GM23248 (cell line): ENCODE measurements at regions not wholly inside any gene's neighbourhood (a gene's known extent, or its start where the extent isn't known, plus 50 kb on each side); places are given as distances from the start of the nearest gene placed in this dataset.

Source experiments
- DNase-seq: peaks from one replicate; pipeline ENCODE4 v3.0.0-alpha.2; 2015
- H2AFZ ChIP-seq: fragments of 200-600 bp; sonication (generic); 2 replicates; pipeline ENCODE4 v1.6.1; 2016; ENCODE audit warnings: antibody characterized with exemption
- H3F3A ChIP-seq: fragments of 200-600 bp; sonication (generic); 2 replicates; pipeline ENCODE4 v1.6.1; 2016; ENCODE audit warnings: mild to moderate bottlenecking, antibody characterized with exemption, mixed run types; ENCODE audit not compliant: insufficient read depth
- H3K27ac ChIP-seq: fragments of 200-600 bp; sonication (generic); 2 replicates; pipeline ENCODE4 v1.5.1; 2016; ENCODE audit warnings: mild to moderate bottlenecking
- H3K27me3 ChIP-seq: fragments of 200-600 bp; sonication (generic); replicated peaks from 2 replicates; pipeline ENCODE4 v1.6.1; 2016; ENCODE audit warnings: mild to moderate bottlenecking; ENCODE audit not compliant: insufficient read depth
- H3K36me3 ChIP-seq: fragments of 200-600 bp; sonication (generic); 2 replicates; pipeline ENCODE4 v1.6.1; 2016; ENCODE audit warnings: low read depth, mild to moderate bottlenecking
- H3K4me1 ChIP-seq: fragments of 200-600 bp; sonication (generic); 2 replicates; pipeline ENCODE4 v1.6.1; 2016; ENCODE audit warnings: mild to moderate bottlenecking; ENCODE audit not compliant: insufficient read depth
- H3K4me2 ChIP-seq: fragments of 200-600 bp; sonication (generic); one replicate; pipeline ENCODE4 v1.6.1; 2016; ENCODE audit warnings: mild to moderate bottlenecking; ENCODE audit not compliant: unreplicated experiment
- H3K4me3 ChIP-seq: fragments of 200-600 bp; sonication (generic); 2 replicates; pipeline ENCODE4 v1.5.1; 2016; ENCODE audit warnings: mild to moderate bottlenecking
- H3K79me2 ChIP-seq: fragments of 200-600 bp; sonication (generic); 2 replicates; pipeline ENCODE4 v1.6.1; 2016; ENCODE audit warnings: mild to moderate bottlenecking; ENCODE audit not compliant: insufficient read depth
- H3K9ac ChIP-seq: fragments of 200-600 bp; sonication (generic); 2 replicates; pipeline ENCODE4 v1.6.1; 2016; ENCODE audit warnings: mild to moderate bottlenecking
- H3K9me2 ChIP-seq: fragments of 200-600 bp; sonication (generic); 2 replicates; pipeline ENCODE4 v1.6.1; 2016; ENCODE audit warnings: mixed run types, mild to moderate bottlenecking, moderate library complexity; ENCODE audit not compliant: insufficient read depth
- H3K9me3 ChIP-seq: fragments of 200-600 bp; sonication (generic); one replicate; pipeline ENCODE4 v1.6.1; 2017; ENCODE audit warnings: low read depth
- H4K20me1 ChIP-seq: fragments of 200-600 bp; sonication (generic); 2 replicates; pipeline ENCODE4 v1.6.0; 2016; ENCODE audit not compliant: insufficient read depth
- EZH2 ChIP-seq: fragments of 200-600 bp; sonication (generic); IDR thresholded peaks from 2 replicates; pipeline ENCODE4 v1.6.1; 2018; ENCODE audit warnings: antibody characterized with exemption, mild to moderate bottlenecking; ENCODE audit not compliant: insufficient read depth, poor library complexity, severe bottlenecking
- EZH2phosphoT487 ChIP-seq: fragments of 200-600 bp; sonication (generic); IDR thresholded peaks from 2 replicates; pipeline ENCODE4 v1.6.1; 2018; ENCODE audit warnings: antibody characterized with exemption, moderate library complexity, mild to moderate bottlenecking, low read depth; ENCODE audit not compliant: insufficient read depth
- WGBS, 2 experiments: methylation state at CpG; one replicate each; pipeline ENCODE4 v1.1.6; 2015 to 2017; ENCODE audit warnings: low lambda C conversion rate in 2 of 2, low coverage in 1 of 2; ENCODE audit errors: missing lambda C conversion rate in 2 of 2; 5-methylcytosine and 5-hydroxymethylcytosine counted together
- in situ Hi-C: fragments of 300-500 bp; cut with MboI; formaldehyde crosslinking; loops from 2 replicates; pipeline ENCODE4 v1.15.0; 2020

DNA sequence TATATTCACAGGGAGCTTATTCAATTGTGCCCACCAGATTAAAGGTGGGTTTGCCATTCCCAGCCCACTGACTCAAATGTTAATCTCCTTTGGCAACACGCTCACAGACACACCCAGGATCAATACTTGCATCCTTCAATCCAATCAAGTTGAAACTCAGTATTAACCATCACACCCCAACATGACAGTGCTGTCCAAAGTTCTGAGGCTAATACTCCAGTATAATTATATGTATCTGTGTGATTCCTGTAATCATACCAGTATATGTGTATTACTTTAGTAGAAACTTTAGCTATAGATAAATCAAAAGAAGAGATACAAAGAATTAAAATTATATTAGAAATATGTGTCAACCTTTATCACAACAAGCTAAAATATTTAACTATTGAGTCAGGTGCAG lies 1166.0 kb downstream of the ZPLD1 start:
- Histone ChIP-seq H3K9me2 (no peaks in the 10 kb centered on the region), H3K79me2 (no peaks in the 10 kb centered on the region), H3K4me1 (no peaks in the 10 kb centered on the region), H2AFZ (no peak overlapping the region), H3K9ac (no peak overlapping the region), H3K27ac (no peak overlapping the region), H3K36me3 (no peaks in the 10 kb centered on the region), H3K4me2 (no peak overlapping the region), H3F3A (no peaks in the 10 kb centered on the region), H4K20me1 (no peaks in the 10 kb centered on the region), H3K9me3 (no peaks in the 10 kb centered on the region), H3K27me3 (no peaks in the 10 kb centered on the region), H3K4me3 (no peak overlapping the region)
- 0 to 9% methylated on average over 1 of the region's 1 CpG for WGBS, 2 experiments
- DNase-seq = no peak
- in situ Hi-C loops = no loop called here
- TF ChIP-seq EZH2 = no peak
- no peak for TF ChIP-seq EZH2phosphoT487

DNA sequence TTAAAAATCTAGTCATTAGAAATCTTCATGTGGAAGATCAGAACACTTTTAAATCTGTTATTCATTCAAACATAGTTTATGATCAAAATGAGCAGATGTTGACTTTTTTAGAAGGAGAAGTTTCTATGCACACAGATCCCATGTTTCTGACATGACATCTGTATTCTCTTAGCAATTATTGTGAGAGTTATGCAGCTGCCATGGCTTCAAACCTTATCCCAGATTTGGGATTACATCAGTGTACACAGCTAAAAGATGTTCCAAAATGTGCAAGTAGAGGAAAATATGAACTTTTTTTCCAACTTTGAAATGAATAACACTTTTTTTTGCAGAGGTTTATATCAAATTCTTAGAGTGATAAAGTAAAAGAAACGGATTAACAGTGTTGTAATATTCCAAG lies 1166.9 kb downstream of the ZPLD1 start:
- no peaks in the 10 kb centered on the region for H3F3A ChIP-seq
- TF ChIP-seq EZH2 (no peak), EZH2phosphoT487 (no peak)
- no peaks in the 10 kb centered on the region for H3K79me2 ChIP-seq
- no peak overlapping the region for H3K4me3 ChIP-seq
- H3K27ac ChIP-seq = no peak overlapping the region
- H3K4me1 ChIP-seq = no peaks in the 10 kb centered on the region
- no peaks in the 10 kb centered on the region for H4K20me1 ChIP-seq
- no peak overlapping the region for H3K4me2 ChIP-seq
- no peaks in the 10 kb centered on the region for H3K9me2 ChIP-seq
- no peak overlapping the region for H3K9ac ChIP-seq
- no peaks in the 10 kb centered on the region for H3K9me3 ChIP-seq
- no peak for DNase-seq
- in situ Hi-C loops = no loop called here
- no peaks in the 10 kb centered on the region for H3K36me3 ChIP-seq
- no peak overlapping the region for H2AFZ ChIP-seq
- 0 to 4% methylated on average over 1 of the region's 1 CpG for WGBS, 2 experiments
- no peaks in the 10 kb centered on the region for H3K27me3 ChIP-seq

- H4K20me1 ChIP-seq = no peaks in the 10 kb centered on the region
- 44 to 48% methylated on average over 2 of the region's 2 CpGs for WGBS, 2 experiments
- in situ Hi-C loops = no loop called here
These were observed 1174.7 kb downstream of the ZPLD1 start for GRCh38 chr3:103609472-103609871.

DNA sequence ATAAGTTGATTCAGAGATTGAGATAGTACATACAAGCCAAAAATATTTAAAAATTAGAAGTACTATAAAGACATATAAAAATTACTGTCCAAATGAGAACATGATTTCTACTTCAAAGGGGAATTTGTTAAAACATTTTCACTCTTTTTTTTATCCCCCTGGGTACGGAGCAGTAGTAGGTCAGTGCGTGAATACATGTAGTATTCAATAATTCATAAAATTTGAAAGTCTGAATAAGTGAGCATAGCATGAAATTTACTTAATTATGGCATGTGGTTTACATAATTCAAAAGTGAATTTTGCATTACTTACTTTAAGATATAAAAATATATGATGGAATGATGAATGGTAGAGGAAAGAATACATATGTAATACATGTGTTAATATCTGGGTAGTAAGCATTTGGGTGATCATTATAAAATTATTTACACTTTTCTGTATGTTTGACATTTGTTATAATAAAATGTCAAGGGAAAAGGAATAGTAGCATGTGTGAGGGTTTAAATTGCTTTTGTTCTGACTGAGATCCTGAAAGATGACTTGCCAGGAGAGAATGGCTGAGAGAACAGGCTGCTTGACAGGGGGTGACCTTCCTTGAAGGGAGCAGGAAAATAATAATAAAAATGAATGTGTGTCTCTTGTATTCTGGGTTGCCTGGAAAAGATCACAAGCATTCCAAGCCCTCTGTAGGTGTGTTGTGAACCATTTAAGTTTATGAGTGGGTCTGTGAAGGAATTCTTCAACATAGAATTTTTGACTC lies 1178.8 kb downstream of the ZPLD1 start:
- no peak overlapping the region for H3K4me2 ChIP-seq
- no peaks in the 10 kb centered on the region for H4K20me1 ChIP-seq
- H3K9me2 ChIP-seq = no peaks in the 10 kb centered on the region
- no peaks in the 10 kb centered on the region for H3K9me3 ChIP-seq
- no peaks in the 10 kb centered on the region for H3K79me2 ChIP-seq
- TF ChIP-seq EZH2phosphoT487 (no peak), EZH2 (no peak)
- H2AFZ ChIP-seq = no peak overlapping the region
- no peaks in the 10 kb centered on the region for H3K4me1 ChIP-seq
- in situ Hi-C loops = no loop called here
- no peak overlapping the region for H3K9ac ChIP-seq
- no peaks in the 10 kb centered on the region for H3F3A ChIP-seq
- no peaks in the 10 kb centered on the region for H3K27me3 ChIP-seq
- no peak overlapping the region for H3K27ac ChIP-seq
- H3K36me3 ChIP-seq = no peaks in the 10 kb centered on the region
- WGBS, 2 experiments = 19 to 23% methylated on average over 2 of the region's 2 CpGs
- DNase-seq = no peak
- no peak overlapping the region for H3K4me3 ChIP-seq

More at GRCh38 chr3:103609472-103609871, 1174.7 kb downstream of the ZPLD1 start:
- DNase-seq = no peak
- Histone ChIP-seq H3K9me3 (no peaks in the 10 kb centered on the region), H3K27me3 (no peaks in the 10 kb centered on the region), H3K79me2 (no peaks in the 10 kb centered on the region), H3K4me2 (no peak overlapping the region), H3K27ac (no peak overlapping the region), H3K4me1 (no peaks in the 10 kb centered on the region), H3F3A (no peaks in the 10 kb centered on the region), H3K4me3 (no peak overlapping the region), H3K36me3 (no peaks in the 10 kb centered on the region), H2AFZ (no peak overlapping the region), H3K9me2 (no peaks in the 10 kb centered on the region), H3K9ac (no peak overlapping the region)
- TF ChIP-seq EZH2 = no peak
- no peak for TF ChIP-seq EZH2phosphoT487

DNA sequence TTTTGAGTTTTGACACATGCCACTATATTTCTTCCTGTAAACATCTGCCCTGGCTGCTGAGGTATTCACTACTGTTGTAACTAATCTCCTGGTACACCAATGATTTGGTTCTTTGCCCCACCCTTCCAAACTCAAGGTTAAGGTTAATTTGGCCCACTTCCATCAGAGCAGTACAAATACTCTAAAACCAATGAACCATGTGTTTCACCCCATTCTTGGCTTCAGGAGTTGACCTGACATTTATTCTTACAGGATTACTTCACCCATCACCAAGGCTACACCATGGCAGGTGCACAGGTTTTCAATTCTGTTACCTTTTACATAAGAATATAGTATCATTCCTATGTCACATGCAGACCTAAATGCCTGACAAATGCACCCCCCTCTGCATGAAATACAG lies 1179.9 kb downstream of the ZPLD1 start:
- Histone ChIP-seq H3K27ac (no peak overlapping the region), H3K9me2 (no peaks in the 10 kb centered on the region), H3K9ac (no peak overlapping the region), H3K36me3 (no peaks in the 10 kb centered on the region), H3F3A (no peaks in the 10 kb centered on the region), H3K4me1 (no peaks in the 10 kb centered on the region), H3K79me2 (no peaks in the 10 kb centered on the region), H2AFZ (no peak overlapping the region), H4K20me1 (no peaks in the 10 kb centered on the region), H3K4me3 (no peak overlapping the region), H3K9me3 (no peaks in the 10 kb centered on the region), H3K4me2 (no peak overlapping the region), H3K27me3 (no peaks in the 10 kb centered on the region)
- no peak for DNase-seq
- in situ Hi-C loops = no loop called here
- no peak for TF ChIP-seq EZH2phosphoT487
- no peak for TF ChIP-seq EZH2
